ENCODE measurements at regions not wholly inside any gene's neighbourhood (a gene's known extent, or its start where the extent isn't known, plus 50 kb on each side); places are given as distances from the start of the nearest gene placed in this dataset.

GRCh38 chr11:116644201-116644940, 128.4 kb downstream of the BUD13 start:
- no peaks in the 10 kb centered on the region for H3K36me3 Mint-ChIP-seq (ENCODE audit: insufficient read depth)
- no peak for ATAC-seq (replicated peaks)
- no peak for DNase-seq
- H3K27ac Mint-ChIP-seq, result no peak overlapping the region
- H3K4me3 Mint-ChIP-seq, result no peak overlapping the region
- peaks cover 0 to 23% of the 10 kb centered on the region in 2 donors for H3K27me3 Mint-ChIP-seq
- H3K4me1 Mint-ChIP-seq (ENCODE audit: low read depth in 2 of 2), result no peaks in the 10 kb centered on the region
- no peaks in the 10 kb centered on the region for H3K9me3 Mint-ChIP-seq

GRCh38 chr11:116643521-116643920, 129.3 kb downstream of the BUD13 start:
- DNase-seq (no peak), ATAC-seq (replicated peaks) (no peak)
- Mint-ChIP-seq H3K4me3 (no peak overlapping the region), H3K4me1 (ENCODE audit: low read depth in 2 of 2) (no peaks in the 10 kb centered on the region), H3K27me3 (peaks cover 0 to 15% of the 10 kb centered on the region in 2 donors), H3K9me3 (no peaks in the 10 kb centered on the region), H3K27ac (no peak overlapping the region), H3K36me3 (ENCODE audit: insufficient read depth) (no peaks in the 10 kb centered on the region)

- ATAC-seq (replicated peaks) (no peak), DNase-seq (no peak)
- Mint-ChIP-seq H3K9me3 (no peaks in the 10 kb centered on the region), H3K4me3 (no peak overlapping the region), H3K36me3 (ENCODE audit: insufficient read depth) (no peaks in the 10 kb centered on the region), H3K27ac (no peak overlapping the region), H3K27me3 (peaks cover 0 to 15% of the 10 kb centered on the region in 2 donors), H3K4me1 (ENCODE audit: low read depth in 2 of 2) (no peaks in the 10 kb centered on the region)
Measured at GRCh38 chr11:116642902-116643301, 129.9 kb downstream of the BUD13 start.

- Mint-ChIP-seq H3K36me3 (ENCODE audit: insufficient read depth) (no peaks in the 10 kb centered on the region), H3K9me3 (no peaks in the 10 kb centered on the region)
- ATAC-seq (replicated peaks), result no peak
Measured at GRCh38 chr11:116642481-116642880, 130.3 kb downstream of the BUD13 start.

GRCh38 chr11:116641561-116642045, 131.2 kb downstream of the BUD13 start:
- Mint-ChIP-seq H3K4me1 (ENCODE audit: low read depth in 2 of 2) (no peaks in the 10 kb centered on the region), H3K4me3 (no peak overlapping the region), H3K9me3 (no peaks in the 10 kb centered on the region), H3K36me3 (ENCODE audit: insufficient read depth) (no peaks in the 10 kb centered on the region), H3K27ac (no peak overlapping the region), H3K27me3 (peaks cover 0 to 15% of the 10 kb centered on the region in 2 donors)
- ATAC-seq (replicated peaks) (no peak), DNase-seq (no peak)

More at GRCh38 chr11:116642481-116642880, 130.3 kb downstream of the BUD13 start:
- H3K27ac Mint-ChIP-seq, result no peak overlapping the region
- H3K4me1 Mint-ChIP-seq (ENCODE audit: low read depth in 2 of 2), result no peaks in the 10 kb centered on the region
- no peak for DNase-seq
- H3K4me3 Mint-ChIP-seq, result no peak overlapping the region
- peaks cover 0 to 15% of the 10 kb centered on the region in 2 donors for H3K27me3 Mint-ChIP-seq

- ATAC-seq (replicated peaks) (no peak), DNase-seq (no peak)
- Mint-ChIP-seq H3K4me1 (ENCODE audit: low read depth in 2 of 2) (no peaks in the 10 kb centered on the region), H3K36me3 (ENCODE audit: insufficient read depth) (no peaks in the 10 kb centered on the region), H3K9me3 (no peaks in the 10 kb centered on the region), H3K4me3 (no peak overlapping the region), H3K27ac (no peak overlapping the region), H3K27me3 (peaks cover 0 to 23% of the 10 kb centered on the region in 2 donors)
Measured at GRCh38 chr11:116640641-116641402, 132.0 kb downstream of the BUD13 start.

- DNase-seq (no peak), ATAC-seq (replicated peaks) (no peak)
- Mint-ChIP-seq H3K27ac (no peak overlapping the region), H3K4me1 (ENCODE audit: low read depth in 2 of 2) (no peaks in the 10 kb centered on the region), H3K36me3 (ENCODE audit: insufficient read depth) (no peaks in the 10 kb centered on the region), H3K27me3 (peaks cover 6 to 32% of the 10 kb centered on the region in 2 donors), H3K4me3 (no peak overlapping the region), H3K9me3 (no peaks in the 10 kb centered on the region)
Measured at GRCh38 chr11:116638463-116638862, 134.3 kb downstream of the BUD13 start.

- Mint-ChIP-seq H3K4me1 (ENCODE audit: low read depth in 2 of 2) (no peaks in the 10 kb centered on the region), H3K4me3 (no peak overlapping the region), H3K27me3 (peaks cover 6 to 31% of the 10 kb centered on the region in 2 donors), H3K36me3 (ENCODE audit: insufficient read depth) (no peaks in the 10 kb centered on the region), H3K9me3 (no peaks in the 10 kb centered on the region), H3K27ac (no peak overlapping the region)
- ATAC-seq (replicated peaks) (no peak), DNase-seq (no peak)
Measured at GRCh38 chr11:116637766-116638165, 135.0 kb downstream of the BUD13 start.

- no peak for ATAC-seq (replicated peaks)
- Mint-ChIP-seq H3K4me3 (no peak overlapping the region), H3K36me3 (ENCODE audit: insufficient read depth) (no peaks in the 10 kb centered on the region), H3K4me1 (ENCODE audit: low read depth in 2 of 2) (no peaks in the 10 kb centered on the region), H3K9me3 (no peaks in the 10 kb centered on the region), H3K27me3 (peaks cover 6 to 23% of the 10 kb centered on the region in 2 donors), H3K27ac (no peak overlapping the region)
- no peak for DNase-seq
Measured at GRCh38 chr11:116636341-116636929, 136.4 kb downstream of the BUD13 start.

GRCh38 chr11:116631201-116631600, 141.6 kb downstream of the BUD13 start:
- no peak for ATAC-seq (replicated peaks)
- no peak overlapping the region for H3K27ac Mint-ChIP-seq
- H3K9me3 Mint-ChIP-seq, result peaks cover 0 to 5% of the 10 kb centered on the region in 2 donors
- H3K36me3 Mint-ChIP-seq (ENCODE audit: insufficient read depth), result no peaks in the 10 kb centered on the region
- no peaks in the 10 kb centered on the region for H3K4me1 Mint-ChIP-seq (ENCODE audit: low read depth in 2 of 2)
- H3K27me3 Mint-ChIP-seq, result peaks cover 6 to 31% of the 10 kb centered on the region in 2 donors
- DNase-seq, result no peak
- no peak overlapping the region for H3K4me3 Mint-ChIP-seq

GRCh38 chr11:116618461-116618860, 154.3 kb downstream of the BUD13 start:
- Mint-ChIP-seq H3K9me3 (no peaks in the 10 kb centered on the region), H3K27me3 (peaks cover 36 to 46% of the 10 kb centered on the region in 2 donors), H3K36me3 (ENCODE audit: insufficient read depth) (no peaks in the 10 kb centered on the region), H3K4me1 (ENCODE audit: low read depth in 2 of 2) (no peaks in the 10 kb centered on the region), H3K27ac (no peak overlapping the region), H3K4me3 (no peak overlapping the region)
- ATAC-seq (replicated peaks) (no peak), DNase-seq (no peak)

GRCh38 chr11:116615211-116615865, 157.4 kb downstream of the BUD13 start:
- ATAC-seq (replicated peaks) (no peak), DNase-seq (no peak)
- H3K27me3 Mint-ChIP-seq, result peaks cover 37 to 51% of the 10 kb centered on the region in 2 donors
- no peaks in the 10 kb centered on the region for H3K36me3 Mint-ChIP-seq (ENCODE audit: insufficient read depth)
- peaks cover 0 to 1% of the 10 kb centered on the region in 2 donors for H3K9me3 Mint-ChIP-seq
- no peak overlapping the region for H3K4me3 Mint-ChIP-seq
- no peaks in the 10 kb centered on the region for H3K4me1 Mint-ChIP-seq (ENCODE audit: low read depth in 2 of 2)
- no peak overlapping the region for H3K27ac Mint-ChIP-seq

All from effector memory CD8-positive, alpha-beta T cell (primary cell).